SW 1271 (cell line): ENCODE measurements at regions not wholly inside any gene's neighbourhood (a gene's known extent, or its start where the extent isn't known, plus 50 kb on each side); places are given as distances from the start of the nearest gene placed in this dataset.

Experiments
- DNase-seq, 2 experiments: peaks; one replicate each; lab custom pipeline; 2025; lab: John Stamatoyannopoulos, UW

DNA sequence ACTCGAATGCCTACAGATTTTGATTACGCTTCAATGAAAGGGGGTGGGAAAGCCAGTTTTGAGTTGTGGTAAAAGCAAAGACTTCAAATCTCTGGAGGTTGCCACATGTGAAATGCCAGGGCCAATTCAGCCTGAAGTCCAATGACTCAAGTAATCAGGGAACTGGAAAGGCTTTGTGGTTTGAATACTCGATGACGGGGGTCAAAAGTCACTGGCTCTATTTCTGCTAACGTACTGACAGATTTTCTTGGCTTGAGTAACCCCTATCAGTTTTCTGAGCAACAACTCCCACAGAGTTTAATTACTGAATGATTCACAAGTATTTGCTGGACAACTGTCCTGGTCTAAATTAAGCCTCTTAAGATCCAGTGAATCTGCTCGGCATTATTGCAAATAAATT, 152.2 kb downstream of the SIPA1L2 start:
- no peak for DNase-seq

DNA sequence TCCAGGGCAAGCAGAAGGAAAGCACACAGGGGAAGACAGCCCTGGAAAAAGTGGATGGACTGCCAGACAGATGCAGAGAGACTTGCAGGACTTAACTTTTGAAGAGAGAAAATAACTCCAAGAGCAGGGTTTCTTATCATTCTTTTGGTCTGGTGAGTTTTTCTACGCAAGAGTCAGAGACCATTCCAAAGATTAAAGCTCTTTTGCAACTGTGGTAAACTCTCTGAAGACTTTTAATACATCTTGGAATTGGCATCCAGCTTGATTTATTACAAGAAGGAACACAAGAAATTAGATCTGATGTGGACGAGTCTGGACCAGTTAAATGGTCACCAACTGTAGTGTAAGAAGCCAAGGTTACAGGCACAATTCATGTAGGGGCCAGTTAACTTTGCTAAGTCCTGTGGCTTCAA, 153.4 kb downstream of the SIPA1L2 start:
- DNase-seq = no peak

- no peak for DNase-seq
Measured at GRCh38 chr1:232474826-232475225, 155.1 kb downstream of the SIPA1L2 start.

DNA sequence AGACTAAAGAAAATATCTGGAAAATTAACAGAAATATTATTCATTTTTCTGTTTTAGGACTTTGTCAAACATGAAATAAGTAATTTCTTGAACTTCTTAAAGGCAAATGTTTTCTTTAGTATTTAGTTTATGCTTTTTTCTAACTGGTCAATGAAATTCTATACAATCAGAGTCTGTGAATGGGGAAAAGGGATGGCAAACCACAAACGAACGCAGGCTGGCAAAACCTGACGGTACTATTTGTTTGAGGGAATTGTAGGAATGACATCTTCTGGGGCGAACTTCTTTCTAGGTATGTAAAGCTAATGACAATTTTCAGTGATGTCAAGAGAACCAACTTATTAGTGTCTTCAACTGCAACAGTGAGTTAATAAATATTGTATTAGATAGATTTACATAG, 156.0 kb downstream of the SIPA1L2 start:
- no peak for DNase-seq

- no peak for DNase-seq
Measured at GRCh38 chr1:232473324-232473723, 156.6 kb downstream of the SIPA1L2 start.

GRCh38 chr1:232472485-232473041, 157.4 kb downstream of the SIPA1L2 start:
- DNase-seq = no peak

DNA sequence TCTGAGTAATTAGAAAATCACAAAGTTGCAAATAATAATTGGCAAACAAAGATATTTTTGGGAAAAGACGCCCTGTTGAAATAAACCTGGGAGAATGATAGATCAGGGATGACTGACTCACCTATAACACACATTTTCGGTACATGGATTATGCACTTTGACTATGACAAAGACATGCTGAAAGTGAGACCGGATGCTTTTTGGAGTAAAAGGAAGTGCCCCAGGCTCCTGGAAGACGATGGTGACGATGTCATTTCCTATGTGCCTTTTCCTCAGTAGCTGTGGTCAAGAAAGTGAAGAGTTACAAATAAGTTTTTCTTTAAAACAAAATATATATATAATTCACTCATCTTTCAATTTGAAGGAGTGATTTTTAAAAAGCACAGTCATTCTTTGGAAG, 158.7 kb downstream of the SIPA1L2 start:
- DNase-seq = no peak

DNA sequence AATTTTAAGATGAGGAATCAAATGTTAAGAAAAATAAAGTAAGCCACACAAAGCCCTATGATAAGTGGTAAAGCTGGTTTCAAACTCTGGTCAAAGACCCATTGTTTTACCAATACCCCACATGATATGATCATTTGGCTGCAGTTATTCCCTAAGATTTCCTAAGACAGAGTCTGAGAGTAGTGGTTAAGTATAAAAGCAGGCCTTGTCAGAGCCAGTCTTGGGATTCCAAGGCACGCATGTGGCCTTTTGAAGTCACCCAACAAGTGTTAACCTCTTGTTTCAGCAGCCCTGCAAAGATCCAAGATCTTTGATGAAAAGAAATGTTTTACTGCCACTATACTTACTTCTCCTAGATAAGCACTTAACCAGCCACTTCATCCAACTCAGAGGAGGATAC, 159.2 kb downstream of the SIPA1L2 start:
- DNase-seq = no peak

DNA sequence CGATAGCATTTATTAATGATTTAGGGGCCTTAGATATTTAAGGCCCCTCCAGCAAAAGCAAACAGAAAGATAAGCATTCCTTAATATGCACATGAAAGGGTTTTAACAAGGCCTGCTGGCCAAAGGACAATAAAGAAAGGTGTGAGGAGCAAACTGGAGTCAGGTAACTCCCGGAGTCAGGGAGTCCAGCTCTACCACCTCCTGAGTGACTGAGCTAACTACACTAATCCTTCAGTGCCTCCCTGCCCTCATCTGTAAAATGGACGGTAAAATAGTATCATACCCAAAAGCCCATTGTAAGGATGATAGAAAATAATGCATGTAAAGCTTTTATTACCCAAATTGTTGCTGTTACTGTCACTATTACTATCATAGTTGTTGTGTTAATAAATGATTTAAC, 161.7 kb downstream of the SIPA1L2 start:
- DNase-seq = no peak

GRCh38 chr1:232467073-232467760, 162.7 kb downstream of the SIPA1L2 start:
- no peak for DNase-seq

GRCh38 chr1:232464325-232464724, 165.6 kb downstream of the SIPA1L2 start:
- DNase-seq = no peak

- no peak for DNase-seq
Measured at GRCh38 chr1:232463225-232463624, 166.7 kb downstream of the SIPA1L2 start.

GRCh38 chr1:232462213-232462612, 167.7 kb downstream of the SIPA1L2 start:
- DNase-seq = no peak

- no peak for DNase-seq
Measured at GRCh38 chr1:232459826-232460225, 170.1 kb downstream of the SIPA1L2 start.

GRCh38 chr1:232459087-232459486, 170.8 kb downstream of the SIPA1L2 start:
- DNase-seq = no peak

- DNase-seq = no peak
Measured at GRCh38 chr1:232457595-232457994, 172.3 kb downstream of the SIPA1L2 start.

DNA sequence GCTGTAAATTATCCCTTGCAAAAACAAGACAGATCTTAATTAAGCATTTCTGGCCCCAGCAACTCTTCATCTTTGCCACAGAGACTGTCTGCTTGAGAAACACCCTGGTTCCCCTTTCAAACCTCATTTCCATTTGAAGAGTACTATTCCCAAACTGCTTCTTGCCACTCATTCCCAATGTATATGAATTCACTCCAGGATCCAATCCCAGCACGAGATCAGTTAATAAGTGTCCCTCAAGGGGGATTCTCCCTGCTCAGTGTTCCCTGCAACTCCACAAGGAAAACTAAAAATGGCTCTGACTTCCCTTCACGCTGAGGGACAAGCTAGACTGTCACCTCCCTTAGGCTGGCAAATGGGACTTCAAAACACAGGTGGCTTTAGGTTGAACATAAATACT, 173.2 kb downstream of the SIPA1L2 start:
- DNase-seq = no peak

- no peak for DNase-seq
Measured at GRCh38 chr1:232454227-232454886, 175.6 kb downstream of the SIPA1L2 start.

GRCh38 chr1:232452736-232453440, 177.0 kb downstream of the SIPA1L2 start:
- DNase-seq = no peak

GRCh38 chr1:232452117-232452516, 177.8 kb downstream of the SIPA1L2 start:
- no peak for DNase-seq

GRCh38 chr1:232451506-232451905, 178.4 kb downstream of the SIPA1L2 start:
- DNase-seq = no peak

DNA sequence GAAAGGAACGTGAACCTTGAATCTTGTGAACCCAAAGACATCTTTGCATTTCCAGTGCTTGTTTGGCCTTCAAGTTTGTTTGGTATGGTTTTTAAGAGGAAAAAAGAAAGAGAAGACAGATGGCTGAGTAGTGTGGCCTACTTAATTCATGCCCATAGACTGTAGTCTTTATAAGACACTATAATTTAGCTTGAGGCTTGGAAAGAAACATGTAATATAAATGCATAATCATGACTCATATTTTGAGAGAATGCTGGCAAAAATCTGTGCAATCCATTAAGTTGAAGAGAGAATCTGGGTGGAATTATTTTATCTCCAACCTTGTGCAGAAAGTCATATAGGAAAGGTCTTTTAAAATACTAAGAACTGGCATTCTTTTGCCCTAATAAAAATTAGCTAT, 179.3 kb downstream of the SIPA1L2 start:
- no peak for DNase-seq

- DNase-seq = no peak
Measured at GRCh38 chr1:232447125-232447524, 182.8 kb downstream of the SIPA1L2 start.
